Activated T-cell treated with anti-CD3 and anti-CD28 coated beads, Interleukin-2, amount 50 U/mL, for 24 hours (primary cell): ENCODE measurements at regions not wholly inside any gene's neighbourhood (a gene's known extent, or its start where the extent isn't known, plus 50 kb on each side); places are given as distances from the start of the nearest gene placed in this dataset.
A peak's percentile ranks its signal among the peaks of the same experiment; 100 is the strongest.

Source experiments
- DNase-seq: peaks from one replicate; pipeline ENCODE4 v3.0.0-alpha.2; 2020
- H3K27ac Mint-ChIP-seq: 2 replicates; pipeline ENCODE4 v1.8.0; 2020; ENCODE audit warnings: mild to moderate bottlenecking, mixed read lengths
- H3K27me3 Mint-ChIP-seq: 2 replicates; pipeline ENCODE4 v1.8.0; 2020; ENCODE audit warnings: mixed read lengths
- H3K36me3 Mint-ChIP-seq: 2 replicates; pipeline ENCODE4 v1.8.0; 2020; ENCODE audit warnings: low read depth, mixed read lengths
- H3K4me1 Mint-ChIP-seq: 2 replicates; pipeline ENCODE4 v1.8.0; 2020; ENCODE audit warnings: low read depth, mixed read lengths
- H3K4me3 Mint-ChIP-seq: 2 replicates; pipeline ENCODE4 v1.8.0; 2020; ENCODE audit warnings: mild to moderate bottlenecking, moderate library complexity, mixed read lengths
- H3K9me3 Mint-ChIP-seq: 2 replicates; pipeline ENCODE4 v1.8.0; 2020; ENCODE audit warnings: mixed read lengths

GRCh38 chr1:193431265-193431977 is 245.0 kb upstream of the B3GALT2 start:
- Mint-ChIP-seq H3K27ac (no peak overlapping the region), H3K4me1 (peaks cover 16% of the 10 kb centered on the region)

GRCh38 chr1:193427524-193427923 is 241.1 kb upstream of the B3GALT2 start:
- peaks cover 6% of the 10 kb centered on the region for H3K4me1 Mint-ChIP-seq
- H3K36me3 Mint-ChIP-seq, result peaks cover 6% of the 10 kb centered on the region
- no peaks in the 10 kb centered on the region for H3K27me3 Mint-ChIP-seq

More at GRCh38 chr1:193431265-193431977, 245.0 kb upstream of the B3GALT2 start:
- H3K36me3 Mint-ChIP-seq, result peaks cover 18% of the 10 kb centered on the region
- no peaks in the 10 kb centered on the region for H3K27me3 Mint-ChIP-seq
- no peak for DNase-seq
- H3K4me3 Mint-ChIP-seq, result no peak overlapping the region
- H3K9me3 Mint-ChIP-seq, result peaks cover 30% of the 10 kb centered on the region

GRCh38 chr1:193426061-193426460 is 239.6 kb upstream of the B3GALT2 start:
- Mint-ChIP-seq H3K4me3 (no peak overlapping the region), H3K27me3 (no peaks in the 10 kb centered on the region)

More at GRCh38 chr1:193427524-193427923, 241.1 kb upstream of the B3GALT2 start:
- Mint-ChIP-seq H3K27ac (no peak overlapping the region), H3K4me3 (no peak overlapping the region), H3K9me3 (peaks cover 5% of the 10 kb centered on the region)
- DNase-seq, result no peak

GRCh38 chr1:193421487-193421886 is 235.1 kb upstream of the B3GALT2 start:
- Mint-ChIP-seq H3K4me3 (no peak overlapping the region), H3K4me1 (peaks cover 36% of the 10 kb centered on the region), H3K36me3 (no peaks in the 10 kb centered on the region), H3K9me3 (peaks cover 6% of the 10 kb centered on the region), H3K27me3 (no peaks in the 10 kb centered on the region), H3K27ac (no peak overlapping the region)
- DNase-seq, result no peak

More at GRCh38 chr1:193426061-193426460, 239.6 kb upstream of the B3GALT2 start:
- Mint-ChIP-seq H3K36me3 (no peaks in the 10 kb centered on the region), H3K4me1 (peaks cover 7% of the 10 kb centered on the region), H3K27ac (no peak overlapping the region), H3K9me3 (peaks cover 2% of the 10 kb centered on the region)
- DNase-seq, result no peak

GRCh38 chr1:193419295-193419694 is 232.9 kb upstream of the B3GALT2 start:
- H3K36me3 Mint-ChIP-seq, result peaks cover 4% of the 10 kb centered on the region
- no peak for DNase-seq
- H3K9me3 Mint-ChIP-seq, result peaks cover 9% of the 10 kb centered on the region
- peaks cover 48% of the 10 kb centered on the region for H3K4me1 Mint-ChIP-seq
- no peaks in the 10 kb centered on the region for H3K27me3 Mint-ChIP-seq
- H3K4me3 Mint-ChIP-seq, result no peak overlapping the region
- peak overlapping the region; percentile 70 for H3K27ac Mint-ChIP-seq

GRCh38 chr1:193418745-193419058 is 232.3 kb upstream of the B3GALT2 start:
- no peaks in the 10 kb centered on the region for H3K27me3 Mint-ChIP-seq
- H3K36me3 Mint-ChIP-seq, result peaks cover 4% of the 10 kb centered on the region
- peak overlapping the region; percentile 70 for H3K27ac Mint-ChIP-seq
- no peak for DNase-seq
- peaks cover 9% of the 10 kb centered on the region for H3K9me3 Mint-ChIP-seq
- peak overlapping the region; percentile 58 for H3K4me3 Mint-ChIP-seq
- H3K4me1 Mint-ChIP-seq, result peaks cover 48% of the 10 kb centered on the region

- Mint-ChIP-seq H3K4me1 (peaks cover 51% of the 10 kb centered on the region), H3K27me3 (no peaks in the 10 kb centered on the region), H3K27ac (peak overlapping the region; percentile 70), H3K36me3 (peaks cover 4% of the 10 kb centered on the region), H3K4me3 (peak overlapping the region; percentile 58), H3K9me3 (peaks cover 11% of the 10 kb centered on the region)
- DNase-seq, result no peak
Observed at GRCh38 chr1:193417945-193418744, 231.7 kb upstream of the B3GALT2 start.

- no peak for DNase-seq
- peak overlapping the region; percentile 32 for H3K4me3 Mint-ChIP-seq
- H3K27ac Mint-ChIP-seq, result peak overlapping the region; percentile 70
Observed at GRCh38 chr1:193417403-193417802, 231.0 kb upstream of the B3GALT2 start.

GRCh38 chr1:193416226-193417024 is 230.0 kb upstream of the B3GALT2 start:
- Mint-ChIP-seq H3K4me3 (no peak overlapping the region), H3K27ac (no peak overlapping the region), H3K9me3 (peaks cover 12% of the 10 kb centered on the region), H3K36me3 (peaks cover 4% of the 10 kb centered on the region), H3K4me1 (peaks cover 67% of the 10 kb centered on the region), H3K27me3 (no peaks in the 10 kb centered on the region)
- no peak for DNase-seq

More at GRCh38 chr1:193417403-193417802, 231.0 kb upstream of the B3GALT2 start:
- Mint-ChIP-seq H3K27me3 (no peaks in the 10 kb centered on the region), H3K4me1 (peaks cover 58% of the 10 kb centered on the region), H3K36me3 (peaks cover 4% of the 10 kb centered on the region), H3K9me3 (peaks cover 13% of the 10 kb centered on the region)

GRCh38 chr1:193415256-193415655 is 228.8 kb upstream of the B3GALT2 start:
- DNase-seq, result no peak
- no peak overlapping the region for H3K4me3 Mint-ChIP-seq
- peaks cover 70% of the 10 kb centered on the region for H3K4me1 Mint-ChIP-seq
- H3K36me3 Mint-ChIP-seq, result peaks cover 4% of the 10 kb centered on the region
- peaks cover 10% of the 10 kb centered on the region for H3K9me3 Mint-ChIP-seq
- H3K27ac Mint-ChIP-seq, result no peak overlapping the region
- H3K27me3 Mint-ChIP-seq, result no peaks in the 10 kb centered on the region

GRCh38 chr1:193413376-193413775 is 227.0 kb upstream of the B3GALT2 start:
- Mint-ChIP-seq H3K27me3 (no peaks in the 10 kb centered on the region), H3K36me3 (peaks cover 4% of the 10 kb centered on the region), H3K9me3 (peaks cover 7% of the 10 kb centered on the region), H3K27ac (no peak overlapping the region), H3K4me3 (no peak overlapping the region), H3K4me1 (peaks cover 63% of the 10 kb centered on the region)
- DNase-seq, result no peak

GRCh38 chr1:193412748-193413147 is 226.3 kb upstream of the B3GALT2 start:
- Mint-ChIP-seq H3K4me3 (no peak overlapping the region), H3K36me3 (peaks cover 4% of the 10 kb centered on the region), H3K9me3 (peaks cover 7% of the 10 kb centered on the region), H3K27me3 (no peaks in the 10 kb centered on the region), H3K4me1 (peaks cover 57% of the 10 kb centered on the region), H3K27ac (peak overlapping the region; percentile 93)
- DNase-seq, result no peak

- peaks cover 54% of the 10 kb centered on the region for H3K4me1 Mint-ChIP-seq
- no peaks in the 10 kb centered on the region for H3K27me3 Mint-ChIP-seq
- no peak for DNase-seq
- peak overlapping the region; percentile 93 for H3K27ac Mint-ChIP-seq
- H3K4me3 Mint-ChIP-seq, result peak overlapping the region; percentile 57
- H3K9me3 Mint-ChIP-seq, result peaks cover 7% of the 10 kb centered on the region
- peaks cover 4% of the 10 kb centered on the region for H3K36me3 Mint-ChIP-seq
Observed at GRCh38 chr1:193411714-193412113, 225.3 kb upstream of the B3GALT2 start.

- peaks cover 7% of the 10 kb centered on the region for H3K9me3 Mint-ChIP-seq
- H3K4me1 Mint-ChIP-seq, result peaks cover 50% of the 10 kb centered on the region
- no peaks in the 10 kb centered on the region for H3K27me3 Mint-ChIP-seq
- peaks cover 4% of the 10 kb centered on the region for H3K36me3 Mint-ChIP-seq
- no peak overlapping the region for H3K4me3 Mint-ChIP-seq
- DNase-seq, result no peak
- H3K27ac Mint-ChIP-seq, result peak overlapping the region; percentile 93
Observed at GRCh38 chr1:193411215-193411614, 224.8 kb upstream of the B3GALT2 start.
